ENCODE measurements at regions not wholly inside any gene's neighbourhood (a gene's known extent, or its start where the extent isn't known, plus 50 kb on each side); places are given as distances from the start of the nearest gene placed in this dataset.
"Not testable (repeated sequence)": the region's sequence is repeated elsewhere in the genome, so short reads cannot be mapped to it uniquely, and the experiment has no call there.

DNA sequence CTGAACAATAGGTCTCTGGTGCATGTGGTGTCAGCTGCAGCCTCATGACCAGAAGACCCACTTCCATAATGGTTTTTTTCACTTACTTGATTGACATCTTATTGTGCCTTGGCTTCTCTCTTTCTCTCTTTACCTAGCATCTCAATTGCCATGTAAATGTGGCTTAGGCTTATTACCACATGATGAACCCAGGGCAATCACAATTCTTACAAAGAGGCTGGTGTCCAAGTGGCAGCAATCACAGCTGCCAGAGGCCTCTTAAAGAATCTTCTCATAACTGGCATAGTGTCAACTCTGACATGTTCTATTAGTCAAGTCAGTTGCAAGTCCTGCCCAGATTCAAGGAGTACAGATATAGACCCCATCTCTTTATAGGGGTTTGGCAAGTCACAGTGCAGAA, 1224.8 kb downstream of the SUCLG1 start:
- H3K36me3 ChIP-seq (ENCODE audit: control insufficient read depth, insufficient read depth, low read length): no peaks in the 10 kb centered on the region
- H3K4me3 ChIP-seq (ENCODE audit: low read length): no peak overlapping the region
- H3K27ac ChIP-seq (ENCODE audit: low read length): no peak overlapping the region
- no peak for DNase-seq (ENCODE audit: low read depth, low spot score)
- H3K4me1 ChIP-seq (ENCODE audit: control insufficient read depth, insufficient read depth, low read length): no peaks in the 10 kb centered on the region
- H3K9me3 ChIP-seq (ENCODE audit: control insufficient read depth, insufficient read depth, low read length): no peaks in the 10 kb centered on the region
- no peaks in the 10 kb centered on the region for H3K27me3 ChIP-seq (ENCODE audit: control insufficient read depth, insufficient read depth, low read length)

DNA sequence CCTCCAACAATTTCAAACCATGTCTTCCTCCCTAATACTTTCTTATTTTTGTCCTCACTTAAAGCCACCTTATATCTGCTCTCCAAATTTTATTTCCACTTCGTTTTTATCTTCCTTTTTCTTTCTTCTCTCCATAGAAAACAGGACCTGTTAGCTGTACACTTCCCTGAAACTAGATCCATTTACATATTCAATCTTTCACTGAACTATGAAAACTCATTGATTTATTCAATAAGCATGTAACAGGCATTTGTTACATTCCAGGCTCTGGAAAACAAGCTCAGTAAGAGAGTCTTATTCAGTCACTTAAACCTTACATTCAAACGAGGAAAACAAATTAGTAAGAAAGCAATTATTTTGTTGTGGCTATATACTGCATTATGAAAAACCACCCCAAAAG, 1225.3 kb downstream of the SUCLG1 start:
- Histone ChIP-seq H3K4me1 (ENCODE audit: control insufficient read depth, insufficient read depth, low read length) (no peaks in the 10 kb centered on the region), H3K36me3 (ENCODE audit: control insufficient read depth, insufficient read depth, low read length) (no peaks in the 10 kb centered on the region), H3K27ac (ENCODE audit: low read length) (no peak overlapping the region), H3K9me3 (ENCODE audit: control insufficient read depth, insufficient read depth, low read length) (no peaks in the 10 kb centered on the region), H3K4me3 (ENCODE audit: low read length) (no peak overlapping the region), H3K27me3 (ENCODE audit: control insufficient read depth, insufficient read depth, low read length) (no peaks in the 10 kb centered on the region)
- DNase-seq (ENCODE audit: low read depth, low spot score): no peak
- 100% methylated on average over 1 of the region's 2 CpGs for WGBS (ENCODE audit: insufficient coverage, insufficient read length)

DNA sequence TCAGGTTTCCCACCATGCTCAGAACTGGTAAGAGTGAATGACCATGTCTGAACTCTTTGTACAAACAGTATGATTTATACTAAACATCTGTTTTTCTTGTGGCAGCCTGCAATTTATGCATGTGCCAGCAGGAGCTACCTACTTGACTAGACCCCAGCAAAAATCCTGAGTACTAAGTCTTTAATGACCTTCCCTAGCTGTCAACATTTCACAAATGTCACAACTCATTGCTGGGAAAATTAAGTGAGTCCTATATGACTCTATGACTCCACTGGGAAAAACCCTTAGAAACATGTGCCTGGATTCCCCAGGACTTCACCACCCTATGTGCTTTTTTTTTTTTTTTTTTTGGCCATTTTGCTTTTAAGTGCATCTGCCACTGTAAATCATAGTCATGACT, 1225.8 kb downstream of the SUCLG1 start:
- no peaks in the 10 kb centered on the region for H3K36me3 ChIP-seq (ENCODE audit: control insufficient read depth, insufficient read depth, low read length)
- no peak overlapping the region for H3K27ac ChIP-seq (ENCODE audit: low read length)
- H3K9me3 ChIP-seq (ENCODE audit: control insufficient read depth, insufficient read depth, low read length): no peaks in the 10 kb centered on the region
- no peaks in the 10 kb centered on the region for H3K4me1 ChIP-seq (ENCODE audit: control insufficient read depth, insufficient read depth, low read length)
- no peaks in the 10 kb centered on the region for H3K27me3 ChIP-seq (ENCODE audit: control insufficient read depth, insufficient read depth, low read length)
- DNase-seq (ENCODE audit: low read depth, low spot score): no peak
- no peak overlapping the region for H3K4me3 ChIP-seq (ENCODE audit: low read length)

DNA sequence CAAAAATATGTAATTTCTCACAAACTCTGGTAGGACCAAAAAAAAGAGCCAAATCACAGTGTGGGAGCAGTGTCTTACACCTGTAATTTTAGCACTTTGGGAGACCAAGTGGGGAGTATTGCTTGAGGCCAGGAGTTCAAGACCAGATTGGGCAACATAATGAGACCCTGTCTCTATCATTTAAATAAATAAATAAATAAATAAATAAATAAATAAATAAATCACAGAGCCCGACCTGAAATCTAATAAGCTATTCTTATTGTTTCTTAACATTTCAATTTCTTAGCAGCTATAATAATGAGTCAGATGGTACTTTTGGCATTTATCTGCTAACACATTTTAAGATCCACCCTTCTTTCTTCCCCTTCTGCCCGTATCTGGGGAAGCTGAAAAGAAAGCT, 1229.6 kb downstream of the SUCLG1 start:
- H3K36me3 ChIP-seq (ENCODE audit: control insufficient read depth, insufficient read depth, low read length): no peaks in the 10 kb centered on the region
- DNase-seq (ENCODE audit: low read depth, low spot score): no peak
- no peaks in the 10 kb centered on the region for H3K9me3 ChIP-seq (ENCODE audit: control insufficient read depth, insufficient read depth, low read length)
- no peak overlapping the region for H3K27ac ChIP-seq (ENCODE audit: low read length)
- WGBS (ENCODE audit: insufficient coverage, insufficient read length): no CpG with 5 or more reads among the region's 2 CpGs
- H3K4me1 ChIP-seq (ENCODE audit: control insufficient read depth, insufficient read depth, low read length): no peaks in the 10 kb centered on the region
- no peak overlapping the region for H3K4me3 ChIP-seq (ENCODE audit: low read length)
- no peaks in the 10 kb centered on the region for H3K27me3 ChIP-seq (ENCODE audit: control insufficient read depth, insufficient read depth, low read length)

DNA sequence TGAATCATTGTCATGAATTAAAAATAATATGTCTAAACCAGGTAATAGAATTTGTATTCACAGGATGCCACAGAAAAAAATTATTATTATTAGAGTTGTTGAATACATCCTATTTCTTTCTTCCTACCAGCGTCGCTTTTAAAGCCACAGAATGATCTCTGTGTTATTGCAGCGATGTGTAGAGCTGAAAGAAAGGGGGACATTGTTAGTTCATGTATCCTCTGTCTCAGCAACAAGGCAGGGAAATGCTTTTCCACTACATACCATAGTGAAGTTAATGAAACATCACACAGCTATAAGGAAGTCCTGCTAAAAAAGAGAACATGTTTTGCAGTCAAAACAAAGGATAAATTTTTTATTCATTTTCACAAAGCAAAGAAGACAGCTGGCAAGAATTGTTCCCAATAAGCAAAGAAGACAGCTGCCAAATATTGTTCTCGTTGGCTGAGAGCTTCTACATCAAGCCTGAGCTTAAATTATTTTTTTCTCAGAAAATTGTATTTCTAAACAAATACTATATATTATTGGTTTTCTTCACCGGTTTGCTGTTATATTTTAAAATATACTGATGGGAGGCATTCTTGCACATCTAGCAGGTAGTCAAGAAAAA, 1234.4 kb downstream of the SUCLG1 start:
- H3K4me1 ChIP-seq (ENCODE audit: control insufficient read depth, insufficient read depth, low read length): no peaks in the 10 kb centered on the region
- no peaks in the 10 kb centered on the region for H3K36me3 ChIP-seq (ENCODE audit: control insufficient read depth, insufficient read depth, low read length)
- WGBS (ENCODE audit: insufficient coverage, insufficient read length): no CpG with 5 or more reads among the region's 5 CpGs
- no peaks in the 10 kb centered on the region for H3K27me3 ChIP-seq (ENCODE audit: control insufficient read depth, insufficient read depth, low read length)
- H3K4me3 ChIP-seq (ENCODE audit: low read length): no peak overlapping the region
- H3K9me3 ChIP-seq (ENCODE audit: control insufficient read depth, insufficient read depth, low read length): no peaks in the 10 kb centered on the region
- DNase-seq (ENCODE audit: low read depth, low spot score): no peak
- no peak overlapping the region for H3K27ac ChIP-seq (ENCODE audit: low read length)

DNA sequence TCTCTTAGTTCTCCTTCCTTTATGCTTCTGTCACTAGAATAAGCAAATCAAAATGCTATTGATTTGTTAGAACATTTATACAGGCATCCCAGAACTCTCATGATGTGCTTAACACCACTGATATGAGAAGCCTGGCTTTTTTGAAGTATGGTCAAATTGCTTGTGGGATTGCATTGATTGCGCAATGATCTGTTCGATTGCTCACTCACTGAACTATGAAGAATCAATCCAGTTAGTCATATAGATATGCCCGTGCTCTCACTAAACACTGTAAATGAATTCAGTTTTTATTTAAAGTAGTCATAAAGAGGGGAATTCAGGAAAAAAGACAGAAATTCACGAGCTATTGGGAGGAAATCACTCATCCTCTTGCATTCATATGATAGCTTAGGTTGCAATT, 1237.8 kb downstream of the SUCLG1 start:
- Histone ChIP-seq H3K4me3 (ENCODE audit: low read length) (no peak overlapping the region), H3K36me3 (ENCODE audit: control insufficient read depth, insufficient read depth, low read length) (no peaks in the 10 kb centered on the region), H3K27ac (ENCODE audit: low read length) (no peak overlapping the region), H3K4me1 (ENCODE audit: control insufficient read depth, insufficient read depth, low read length) (no peaks in the 10 kb centered on the region), H3K27me3 (ENCODE audit: control insufficient read depth, insufficient read depth, low read length) (no peaks in the 10 kb centered on the region), H3K9me3 (ENCODE audit: control insufficient read depth, insufficient read depth, low read length) (no peaks in the 10 kb centered on the region)
- DNase-seq (ENCODE audit: low read depth, low spot score): no peak
- WGBS (ENCODE audit: insufficient coverage, insufficient read length): no CpG with 5 or more reads among the region's 4 CpGs

DNA sequence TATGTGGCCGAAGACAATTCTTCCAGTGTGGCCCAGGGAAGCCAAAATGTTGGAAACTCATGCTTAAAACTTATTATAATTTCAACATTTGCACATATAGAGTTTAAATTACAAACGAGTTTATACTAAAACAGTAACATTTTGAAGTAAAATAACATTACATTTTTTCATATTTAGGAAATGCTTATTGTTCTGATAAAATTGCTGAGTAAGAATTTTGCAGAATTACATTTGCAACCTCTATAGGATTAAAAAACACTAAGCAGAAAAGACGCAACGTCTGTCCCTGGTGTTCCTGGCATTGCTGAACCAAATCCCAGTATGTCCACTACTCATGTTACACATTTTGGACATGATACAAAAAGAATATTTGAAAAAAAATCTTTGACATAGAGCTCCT, 1241.2 kb downstream of the SUCLG1 start:
- Histone ChIP-seq H3K27ac (ENCODE audit: low read length) (no peak overlapping the region), H3K4me3 (ENCODE audit: low read length) (no peak overlapping the region), H3K9me3 (ENCODE audit: control insufficient read depth, insufficient read depth, low read length) (no peaks in the 10 kb centered on the region), H3K4me1 (ENCODE audit: control insufficient read depth, insufficient read depth, low read length) (no peaks in the 10 kb centered on the region), H3K27me3 (ENCODE audit: control insufficient read depth, insufficient read depth, low read length) (no peaks in the 10 kb centered on the region), H3K36me3 (ENCODE audit: control insufficient read depth, insufficient read depth, low read length) (no peaks in the 10 kb centered on the region)
- WGBS (ENCODE audit: insufficient coverage, insufficient read length): no CpG with 5 or more reads among the region's 4 CpGs
- no peak for DNase-seq (ENCODE audit: low read depth, low spot score)

DNA sequence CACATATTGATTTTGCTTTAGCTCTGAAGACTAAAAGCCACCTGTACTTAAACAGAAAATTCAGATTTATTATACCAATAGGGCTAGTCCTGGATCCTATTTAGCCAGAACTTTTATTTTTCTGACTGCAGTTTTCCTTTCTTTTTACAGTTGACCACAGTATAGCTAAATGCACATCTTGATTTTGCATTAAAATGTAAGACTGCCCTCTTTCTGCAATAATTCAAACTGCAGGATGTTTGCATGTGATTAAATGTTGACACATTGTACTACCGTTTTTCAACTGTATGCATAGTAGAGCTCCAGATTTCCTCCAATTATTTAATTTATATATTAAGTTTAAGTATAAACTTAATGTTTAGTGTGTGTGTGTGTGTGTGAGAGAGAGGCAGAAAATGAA, 1262.9 kb downstream of the SUCLG1 start:
- Histone ChIP-seq H3K27me3 (ENCODE audit: control insufficient read depth, insufficient read depth, low read length) (no peaks in the 10 kb centered on the region), H3K27ac (ENCODE audit: low read length) (no peak overlapping the region), H3K4me3 (ENCODE audit: low read length) (no peak overlapping the region), H3K9me3 (ENCODE audit: control insufficient read depth, insufficient read depth, low read length) (no peaks in the 10 kb centered on the region), H3K4me1 (ENCODE audit: control insufficient read depth, insufficient read depth, low read length) (no peaks in the 10 kb centered on the region), H3K36me3 (ENCODE audit: control insufficient read depth, insufficient read depth, low read length) (no peaks in the 10 kb centered on the region)
- DNase-seq (ENCODE audit: low read depth, low spot score): no peak
- WGBS (ENCODE audit: insufficient coverage, insufficient read length): no CpG with 5 or more reads among the region's 1 CpG

DNA sequence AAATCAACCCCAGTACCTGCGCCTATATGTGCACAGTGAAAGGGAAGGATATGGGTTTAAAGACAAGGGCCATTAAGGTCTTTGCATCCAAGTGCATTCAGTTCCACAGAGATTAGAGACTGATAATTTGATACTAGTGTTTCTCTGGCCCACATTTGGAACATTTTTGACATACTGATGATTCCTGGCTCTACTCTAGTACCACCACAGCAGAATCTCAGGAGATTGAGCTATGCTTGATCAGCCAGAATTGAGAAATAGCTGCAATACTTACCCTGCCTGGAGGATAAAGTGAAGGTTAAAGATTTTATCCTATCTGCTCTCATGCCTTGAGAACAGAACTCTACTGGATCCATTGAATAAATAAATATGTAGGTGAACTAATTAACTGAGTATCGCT, 1267.8 kb downstream of the SUCLG1 start:
- Histone ChIP-seq H3K27ac (ENCODE audit: low read length) (no peak overlapping the region), H3K4me1 (ENCODE audit: control insufficient read depth, insufficient read depth, low read length) (no peaks in the 10 kb centered on the region), H3K36me3 (ENCODE audit: control insufficient read depth, insufficient read depth, low read length) (no peaks in the 10 kb centered on the region), H3K9me3 (ENCODE audit: control insufficient read depth, insufficient read depth, low read length) (no peaks in the 10 kb centered on the region), H3K27me3 (ENCODE audit: control insufficient read depth, insufficient read depth, low read length) (no peaks in the 10 kb centered on the region), H3K4me3 (ENCODE audit: low read length) (no peak overlapping the region)
- WGBS (ENCODE audit: insufficient coverage, insufficient read length): no CpG with 5 or more reads among the region's 2 CpGs
- DNase-seq (ENCODE audit: low read depth, low spot score): no peak

DNA sequence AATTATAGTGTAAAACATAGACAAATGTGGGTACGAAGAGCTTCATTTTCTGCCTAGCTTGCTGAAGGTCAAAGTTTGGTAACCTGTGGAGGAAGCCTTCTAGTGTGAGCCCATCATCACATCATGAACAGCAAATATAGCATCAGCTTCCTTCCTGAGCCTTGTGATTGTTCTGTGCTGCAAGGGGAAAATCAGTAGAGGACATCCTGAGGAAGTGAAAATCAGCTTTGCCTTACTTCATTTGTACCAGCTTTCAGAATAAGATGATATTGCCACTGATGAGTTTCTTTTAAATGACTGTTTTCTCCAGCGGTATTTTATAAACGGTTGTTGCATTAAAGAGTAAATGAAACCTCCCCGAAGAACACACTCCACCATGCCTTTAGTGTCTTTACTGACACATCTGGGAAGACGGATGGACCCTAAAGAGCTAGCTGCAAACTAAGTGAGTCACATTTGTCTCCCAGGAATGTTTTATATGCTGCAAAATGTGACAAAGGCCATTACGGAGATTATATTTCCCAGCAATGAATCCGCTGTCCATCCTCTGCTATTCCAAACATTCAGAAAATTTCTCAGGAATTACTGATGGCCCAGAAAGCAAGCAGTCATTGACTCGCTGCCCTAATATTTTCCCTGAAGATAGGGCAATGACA, 1272.8 kb downstream of the SUCLG1 start:
- H3K27me3 ChIP-seq (ENCODE audit: control insufficient read depth, insufficient read depth, low read length): no peaks in the 10 kb centered on the region
- H3K36me3 ChIP-seq (ENCODE audit: control insufficient read depth, insufficient read depth, low read length): no peaks in the 10 kb centered on the region
- no peak overlapping the region for H3K4me3 ChIP-seq (ENCODE audit: low read length)
- no peak for DNase-seq (ENCODE audit: low read depth, low spot score)
- no peaks in the 10 kb centered on the region for H3K9me3 ChIP-seq (ENCODE audit: control insufficient read depth, insufficient read depth, low read length)
- no peak overlapping the region for H3K27ac ChIP-seq (ENCODE audit: low read length)
- no peaks in the 10 kb centered on the region for H3K4me1 ChIP-seq (ENCODE audit: control insufficient read depth, insufficient read depth, low read length)
- no CpG with 5 or more reads among the region's 8 CpGs for WGBS (ENCODE audit: insufficient coverage, insufficient read length)

DNA sequence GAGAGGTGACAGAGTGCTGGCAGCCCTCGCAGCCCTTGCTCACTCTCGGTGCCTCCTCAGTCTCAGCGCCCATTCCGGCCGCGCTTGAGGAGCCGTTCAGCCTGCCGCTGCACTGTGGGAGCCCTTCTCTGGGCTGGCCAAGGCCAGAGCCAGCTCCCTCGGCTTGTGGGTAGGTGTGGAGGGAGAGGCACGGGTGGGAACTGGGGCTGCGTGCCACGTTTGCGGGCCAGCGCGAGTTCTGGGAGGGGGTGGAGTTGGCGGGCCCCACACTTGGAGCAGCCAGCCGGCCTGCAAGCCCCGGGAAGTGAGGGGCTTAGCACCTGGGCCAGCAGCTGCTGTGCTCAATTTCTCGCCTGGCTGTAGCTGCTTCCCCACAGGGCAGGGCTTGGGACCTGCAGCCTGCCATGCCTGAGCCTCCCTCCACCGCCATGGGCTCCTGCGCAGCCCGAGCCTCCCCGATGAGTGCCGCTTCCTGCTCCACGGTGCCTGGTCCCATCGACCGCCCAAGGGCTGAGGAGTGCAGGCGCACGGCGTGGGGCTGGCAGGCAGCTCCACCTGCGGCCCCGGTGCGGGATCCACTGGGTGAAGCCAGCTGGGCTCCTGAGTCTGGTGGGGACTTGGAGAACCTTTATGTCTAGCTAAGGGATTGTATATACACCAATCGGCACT, 1278.1 kb downstream of the SUCLG1 start:
- not testable (repeated sequence) for H3K27me3 ChIP-seq (ENCODE audit: control insufficient read depth, insufficient read depth, low read length); H3K27ac ChIP-seq (ENCODE audit: low read length); H3K4me1 ChIP-seq (ENCODE audit: control insufficient read depth, insufficient read depth, low read length); H3K36me3 ChIP-seq (ENCODE audit: control insufficient read depth, insufficient read depth, low read length); H3K9me3 ChIP-seq (ENCODE audit: control insufficient read depth, insufficient read depth, low read length); DNase-seq (ENCODE audit: low read depth, low spot score); H3K4me3 ChIP-seq (ENCODE audit: low read length)
- no CpG with 5 or more reads among the region's 34 CpGs for WGBS (ENCODE audit: insufficient coverage, insufficient read length)

All from iPS DF 6.9 (cell line).